HG02938 (cell line): ENCODE measurements at regions not wholly inside any gene's neighbourhood (a gene's known extent, or its start where the extent isn't known, plus 50 kb on each side); places are given as distances from the start of the nearest gene placed in this dataset.

Experiments used
- ATAC-seq: cut with Tn5 transposase; IDR thresholded peaks from one replicate; pipeline ENCODE4 v1.9.1; 2021; ENCODE audit warnings: mild to moderate bottlenecking, moderate library complexity; ENCODE audit not compliant: unreplicated experiment

DNA sequence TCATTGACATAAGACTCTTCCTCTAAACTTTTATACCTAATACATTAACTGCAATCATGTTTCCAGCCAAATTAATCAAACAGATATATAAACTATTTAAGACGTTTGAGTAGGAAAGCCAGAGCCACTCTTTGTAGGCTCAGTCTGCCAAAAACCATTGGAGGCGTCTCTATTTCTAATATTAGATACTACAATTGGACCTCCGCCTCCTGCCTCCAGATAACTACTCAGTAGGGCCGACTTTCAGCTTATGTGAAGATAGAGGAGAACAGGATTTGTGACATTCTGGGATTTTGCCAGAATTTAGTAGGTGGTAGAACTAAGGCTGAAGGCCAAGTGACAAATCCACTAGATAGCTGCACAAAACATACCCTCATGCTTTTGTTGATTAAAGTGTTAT lies 463.0 kb downstream of the CETN3 start:
- ATAC-seq, result no peak

- no peak for ATAC-seq
Observed at GRCh38 chr5:89942171-89942570, 467.4 kb downstream of the CETN3 start.

- ATAC-seq, result no peak
Observed at GRCh38 chr5:89936576-89936975, 473.0 kb downstream of the CETN3 start.

DNA sequence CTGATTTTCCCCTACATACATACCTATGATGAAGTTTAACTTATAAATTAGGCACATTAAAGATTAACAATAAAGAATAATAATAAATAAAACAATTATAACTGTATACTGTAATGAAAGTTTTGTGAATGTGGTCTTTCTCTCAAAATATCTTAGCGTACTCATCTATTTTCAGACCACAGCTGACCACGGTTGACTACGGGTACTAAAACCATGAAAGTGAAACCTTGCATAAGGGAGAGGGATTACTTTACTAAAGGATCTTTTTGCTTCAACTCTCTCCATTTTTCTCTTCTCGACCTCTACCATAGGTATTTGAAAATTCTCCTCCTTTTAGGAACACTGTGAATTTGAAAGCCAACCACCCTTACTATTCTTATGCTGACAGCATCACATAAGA lies 475.5 kb downstream of the CETN3 start:
- ATAC-seq, result peak; percentile 56

GRCh38 chr5:89932771-89933181 lies 476.8 kb downstream of the CETN3 start:
- ATAC-seq, result no peak

GRCh38 chr5:89930591-89931392 lies 478.8 kb downstream of the CETN3 start:
- ATAC-seq, result peak; percentile 91

DNA sequence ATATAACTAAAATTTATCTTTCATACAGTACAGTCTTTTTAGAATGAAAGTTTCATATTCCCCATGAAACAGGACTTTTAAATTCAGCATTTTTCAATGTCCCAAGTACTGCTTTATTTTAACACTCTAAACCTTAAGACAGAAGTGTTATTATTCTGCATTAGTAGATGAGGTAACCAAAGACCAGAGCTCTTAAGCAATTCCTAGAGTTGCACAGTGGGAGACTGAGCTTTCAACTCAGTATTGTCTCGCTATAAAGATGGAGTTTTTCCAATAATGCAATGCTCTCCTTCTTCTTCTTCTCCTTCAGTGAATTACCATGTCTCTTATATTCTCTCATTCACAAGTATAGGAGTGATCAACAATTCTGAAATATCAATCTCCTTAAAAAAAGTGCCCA lies 479.7 kb downstream of the CETN3 start:
- no peak for ATAC-seq

GRCh38 chr5:89929173-89929572 lies 480.4 kb downstream of the CETN3 start:
- ATAC-seq, result no peak

DNA sequence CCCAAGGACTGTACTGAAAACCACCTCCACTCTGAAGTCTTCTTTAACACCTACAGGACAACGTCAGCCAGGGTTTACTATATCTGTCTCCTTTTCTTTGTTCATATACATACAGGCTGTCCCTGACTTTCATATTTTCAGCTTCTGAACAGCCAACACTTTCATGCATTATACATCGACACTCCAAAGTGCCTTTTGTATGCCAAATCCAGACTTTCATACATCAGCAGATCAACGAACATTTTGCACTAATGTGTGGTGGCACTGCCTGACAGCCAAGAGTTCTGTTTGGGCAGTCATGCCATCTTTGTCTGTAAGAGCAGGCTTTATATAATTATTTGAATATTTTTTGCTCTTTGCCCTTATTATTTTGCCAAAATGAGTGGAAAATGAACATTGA lies 487.4 kb downstream of the CETN3 start:
- no peak for ATAC-seq

DNA sequence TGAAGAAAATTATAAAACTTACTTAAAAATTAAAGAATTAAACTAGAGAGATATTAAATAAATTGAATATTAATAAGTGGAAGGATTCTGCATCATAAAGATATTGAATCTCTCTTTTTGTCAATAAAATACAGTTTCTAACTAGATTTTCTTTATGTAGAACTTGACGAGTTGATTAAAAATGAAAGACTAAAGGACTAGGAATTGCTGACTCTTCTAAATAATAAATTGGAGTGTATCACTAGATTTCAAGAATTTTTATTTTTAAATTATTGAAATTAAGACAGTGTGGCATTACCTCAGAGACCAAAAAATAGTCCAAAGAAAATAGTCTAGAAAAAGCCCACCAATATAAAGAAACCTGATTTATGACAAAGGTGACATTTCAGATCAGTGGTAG lies 492.4 kb downstream of the CETN3 start:
- ATAC-seq, result no peak

GRCh38 chr5:89916131-89916530 lies 493.4 kb downstream of the CETN3 start:
- ATAC-seq, result no peak

GRCh38 chr5:89908876-89909275 lies 500.7 kb downstream of the CETN3 start:
- ATAC-seq, result no peak

GRCh38 chr5:89904442-89904841 lies 505.1 kb downstream of the CETN3 start:
- ATAC-seq, result no peak

- no peak for ATAC-seq
Observed at GRCh38 chr5:89901983-89902382, 507.6 kb downstream of the CETN3 start.

- no peak for ATAC-seq
Observed at GRCh38 chr5:89901346-89901745, 508.2 kb downstream of the CETN3 start.

GRCh38 chr5:89900346-89900745 lies 509.2 kb downstream of the CETN3 start:
- no peak for ATAC-seq

DNA sequence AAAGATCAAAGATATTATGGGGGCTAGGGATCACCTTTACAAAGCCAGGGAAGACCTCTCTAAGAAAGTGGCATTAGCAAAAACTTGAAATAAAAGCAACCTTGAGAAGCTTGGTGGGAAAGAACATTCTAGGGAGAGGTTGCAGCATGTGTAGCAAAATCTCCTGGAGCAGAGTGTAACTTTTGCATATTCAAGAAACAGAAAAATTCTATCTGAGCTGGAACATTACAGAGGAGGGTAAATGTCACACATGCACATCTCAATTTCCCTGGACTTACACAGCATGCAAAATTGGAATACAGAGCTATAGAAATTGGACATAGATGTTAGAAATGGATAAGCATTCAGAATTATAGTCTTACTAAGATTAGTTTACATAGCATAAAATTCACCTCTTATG lies 510.0 kb downstream of the CETN3 start:
- ATAC-seq, result no peak

DNA sequence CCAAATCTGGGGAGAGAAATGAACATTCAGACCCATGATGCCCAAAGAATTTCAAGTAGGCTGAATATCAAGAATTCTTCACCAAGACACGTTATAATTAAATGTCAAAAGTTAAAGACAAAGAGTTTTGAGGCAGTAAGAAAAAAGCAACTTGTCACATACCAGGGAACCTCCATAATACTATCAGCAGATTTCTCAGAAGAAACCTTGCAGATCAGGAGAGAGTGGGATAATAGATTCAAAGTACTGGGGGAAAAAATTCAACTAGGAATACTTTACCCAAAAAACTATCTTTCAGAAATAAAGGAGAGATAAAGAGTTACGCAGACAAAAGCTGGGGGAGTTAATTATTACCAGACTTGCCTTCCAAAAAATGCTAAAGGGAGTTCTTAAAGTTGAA lies 516.0 kb downstream of the CETN3 start:
- no peak for ATAC-seq

DNA sequence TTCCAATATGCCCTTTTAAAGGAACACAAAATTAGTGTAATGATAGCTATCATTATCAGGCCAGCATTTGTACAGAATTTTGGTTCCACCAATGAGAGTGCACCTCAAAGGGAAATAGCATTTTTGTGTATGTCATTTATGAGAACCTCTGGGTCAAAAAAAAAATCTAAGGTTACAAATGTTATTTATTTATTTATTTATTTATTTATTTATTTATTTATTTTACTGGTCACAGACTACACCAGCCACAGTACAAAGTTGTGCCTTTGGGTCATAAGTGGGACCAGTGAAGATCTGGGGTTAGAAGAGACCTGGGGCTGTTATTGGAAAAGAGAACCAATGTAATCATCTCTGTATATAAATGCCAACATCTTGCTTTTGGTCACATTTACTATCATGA lies 523.9 kb downstream of the CETN3 start:
- ATAC-seq, result no peak

DNA sequence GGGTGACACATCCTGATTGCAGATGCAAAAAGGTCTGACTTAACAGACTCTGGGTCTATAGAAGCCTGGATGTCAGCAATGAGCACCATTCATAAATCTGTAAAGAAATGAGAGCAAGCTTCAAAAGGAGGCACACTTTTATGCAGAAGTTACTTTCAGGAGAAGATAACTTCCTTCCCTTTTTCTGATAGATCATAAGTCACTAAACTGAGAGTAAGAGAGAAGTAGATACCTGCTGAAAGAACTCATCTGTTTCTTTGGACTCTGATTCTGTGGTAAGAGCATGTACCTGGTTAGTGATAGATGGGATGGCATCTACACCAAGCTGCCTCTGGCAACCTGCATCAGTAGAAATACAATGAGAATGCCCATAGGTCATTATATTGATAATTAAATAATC lies 525.6 kb downstream of the CETN3 start:
- no peak for ATAC-seq

GRCh38 chr5:89878140-89879132 lies 531.1 kb downstream of the CETN3 start:
- no peak for ATAC-seq

DNA sequence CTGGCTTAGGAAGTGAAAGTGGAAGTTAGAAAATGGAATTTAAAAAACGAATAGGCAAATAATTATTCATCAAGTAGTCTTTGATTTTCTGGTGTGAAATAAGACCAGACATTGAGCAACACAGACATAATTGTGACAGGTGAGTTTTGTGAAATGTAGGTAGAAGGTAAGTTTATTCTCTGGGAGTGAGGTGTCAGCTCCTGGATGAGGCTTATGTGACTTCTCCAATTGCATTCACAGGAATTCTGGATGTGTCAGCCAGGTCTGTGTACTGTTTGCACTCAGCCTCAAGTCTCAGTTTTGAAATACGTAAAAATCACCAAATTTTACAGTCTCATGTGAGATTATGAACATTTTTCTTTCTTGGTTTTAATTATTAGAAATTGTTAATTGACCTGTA lies 537.6 kb downstream of the CETN3 start:
- no peak for ATAC-seq
